Left renal cortex interstitium (tissue), 4 donors: ENCODE measurements at regions not wholly inside any gene's neighbourhood (a gene's known extent, or its start where the extent isn't known, plus 50 kb on each side); places are given as distances from the start of the nearest gene placed in this dataset.
"Not testable (repeated sequence)": the region's sequence is repeated elsewhere in the genome, so short reads cannot be mapped to it uniquely, and the experiment has no call there.

Source experiments
- DNase-seq, 4 donors: peaks; one replicate each; pipeline ENCODE4 v3.0.0-alpha.2; 2013; ENCODE audit warnings: low read depth in 4 of 4, low spot score in 2 of 4, missing footprints in 1 of 4

- no peak for DNase-seq
Observed at GRCh38 chr7:142507799-142508198, 241.5 kb upstream of the PRSS1 start.

GRCh38 chr7:142507066-142507465 lies 242.2 kb upstream of the PRSS1 start:
- DNase-seq, result not testable (repeated sequence)

DNA sequence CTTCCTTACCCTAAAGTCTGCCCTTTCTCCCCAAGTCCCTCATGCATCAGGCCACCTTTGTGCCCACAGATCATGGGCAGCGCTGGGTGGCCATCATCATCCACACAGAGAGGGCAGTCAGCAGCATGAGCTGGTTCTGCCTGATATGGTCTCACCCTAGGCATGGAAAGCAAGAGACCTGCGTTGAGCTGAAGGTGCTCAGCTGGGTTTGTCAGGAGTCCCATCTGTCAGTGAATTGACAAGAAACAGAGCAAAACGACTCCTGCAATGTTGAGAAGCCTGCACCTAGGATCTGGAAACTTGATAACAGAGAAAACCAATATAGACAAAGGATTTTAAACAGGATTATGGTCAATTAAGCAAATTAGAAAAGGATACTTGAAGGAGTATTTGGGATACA lies 242.7 kb upstream of the PRSS1 start:
- no peak for DNase-seq

DNA sequence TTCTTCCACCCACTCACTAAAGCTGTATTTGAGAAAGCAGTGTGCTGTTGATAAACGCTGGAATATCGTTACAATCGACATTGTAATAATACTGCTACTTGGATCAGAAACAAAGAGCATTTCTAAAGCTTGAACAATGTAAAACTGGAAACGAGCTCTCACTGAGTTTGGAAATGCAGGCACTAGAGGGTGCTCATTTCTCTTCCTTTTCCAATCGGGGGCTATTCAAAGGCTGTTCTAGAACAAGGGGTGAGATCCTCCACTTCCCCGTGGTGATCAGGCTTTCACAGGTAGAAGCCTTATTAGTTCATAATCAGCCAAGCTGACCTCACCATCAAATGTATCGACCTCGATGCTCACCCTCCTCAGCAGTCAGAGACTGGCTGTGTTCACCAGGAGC lies 245.3 kb upstream of the PRSS1 start:
- DNase-seq, result not testable (repeated sequence)

GRCh38 chr7:142503036-142503435 lies 245.2 kb upstream of the PRSS58 start:
- no peak for DNase-seq

DNA sequence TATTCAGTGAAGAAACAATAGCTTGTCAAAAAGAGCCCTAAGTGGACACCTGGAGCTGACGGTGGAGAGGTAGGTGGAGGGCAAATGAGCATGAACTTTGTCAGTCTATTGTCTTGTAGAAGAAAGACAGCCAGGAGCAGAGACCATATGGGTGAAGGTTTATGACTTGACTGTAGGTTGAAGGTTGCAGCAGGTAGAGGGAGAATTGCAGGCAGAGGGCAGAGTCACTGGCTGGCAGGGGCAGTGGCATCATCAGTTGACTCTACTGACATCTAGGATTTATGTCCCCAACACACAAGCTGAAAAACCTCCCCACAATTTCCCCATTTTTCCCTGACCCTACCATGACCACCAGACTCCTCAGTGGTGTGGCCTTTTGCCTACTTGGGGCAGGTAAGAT lies 243.6 kb upstream of the PRSS58 start:
- no peak for DNase-seq

DNA sequence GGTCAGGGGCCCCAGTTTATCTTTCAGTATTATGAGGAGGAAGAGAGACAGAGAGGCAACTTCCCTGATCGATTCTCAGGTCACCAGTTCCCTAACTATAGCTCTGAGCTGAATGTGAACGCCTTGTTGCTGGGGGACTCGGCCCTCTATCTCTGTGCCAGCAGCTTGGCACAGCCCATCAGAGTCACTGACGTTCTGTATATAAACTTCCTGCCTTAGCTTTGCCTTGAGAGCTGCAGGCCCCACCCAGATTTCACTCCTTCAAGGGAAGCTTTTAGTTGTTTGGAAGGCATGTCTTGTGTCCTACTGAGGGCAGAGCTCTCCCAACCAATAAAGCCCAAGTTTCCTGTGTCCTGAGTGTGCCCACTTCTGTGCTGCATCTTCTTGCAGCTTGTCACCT lies 242.5 kb upstream of the PRSS58 start:
- DNase-seq, result no peak

- DNase-seq, result no peak
Observed at GRCh38 chr7:142499635-142500034, 241.8 kb upstream of the PRSS58 start.

DNA sequence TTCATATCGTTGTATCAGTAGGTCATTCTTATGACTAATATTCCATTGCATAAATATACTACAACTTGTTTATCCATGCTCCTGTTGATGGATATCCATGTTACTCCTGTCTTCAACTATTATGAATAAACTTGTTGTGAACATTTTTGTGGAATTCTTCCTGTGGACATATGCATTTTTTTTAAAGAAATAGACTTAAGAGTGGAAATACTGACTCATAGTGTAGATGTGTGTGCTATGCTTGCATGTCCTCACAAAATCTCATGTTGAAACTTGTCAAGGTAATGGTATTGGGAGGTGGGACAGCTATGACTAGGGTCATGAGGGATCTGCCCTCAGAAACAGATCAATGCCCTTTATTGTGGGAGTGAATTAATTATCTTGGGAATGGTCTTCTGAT lies 240.5 kb upstream of the PRSS58 start:
- no peak for DNase-seq

GRCh38 chr7:142496545-142496991 lies 238.7 kb upstream of the PRSS58 start:
- DNase-seq, result no peak

GRCh38 chr7:142495879-142496278 lies 238.0 kb upstream of the PRSS58 start:
- not testable (repeated sequence) for DNase-seq

DNA sequence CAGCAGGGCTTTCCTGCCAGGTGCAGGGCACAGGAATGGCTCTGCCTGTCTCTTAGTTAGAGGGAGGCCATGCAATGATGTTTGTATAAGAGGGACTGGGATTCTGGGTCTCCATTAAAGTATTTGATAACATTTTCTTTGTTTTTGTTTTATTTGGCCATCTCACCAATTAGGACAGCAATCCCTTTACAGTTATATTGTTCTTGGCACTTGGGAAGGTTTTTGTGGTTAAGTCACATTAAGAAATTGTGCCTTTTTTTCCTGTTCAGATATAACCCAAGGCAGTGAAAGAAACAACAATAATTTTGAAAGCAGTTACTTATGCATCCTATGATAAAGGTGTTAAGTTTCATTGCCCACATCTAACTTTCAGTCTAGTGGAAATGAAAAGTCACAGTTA lies 237.4 kb upstream of the PRSS58 start:
- not testable (repeated sequence) for DNase-seq

DNA sequence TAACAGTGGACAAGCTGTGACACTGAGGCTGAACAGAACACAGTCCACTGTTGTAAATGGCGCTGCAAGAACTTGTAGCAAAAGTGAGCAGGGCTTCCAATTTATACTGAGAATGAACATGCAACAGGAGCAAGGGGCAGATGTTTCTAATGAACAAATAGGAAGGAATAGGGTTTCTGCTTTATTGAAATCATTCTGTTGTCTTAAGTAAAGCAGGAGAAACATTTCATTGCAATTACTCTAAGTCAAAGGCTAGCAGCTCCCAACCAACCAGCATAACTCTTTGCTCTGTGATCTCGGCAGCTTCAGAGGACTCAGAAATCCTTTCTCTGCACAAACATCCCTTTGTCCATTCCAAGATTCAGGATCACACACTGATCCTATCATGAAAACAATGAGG lies 236.2 kb upstream of the PRSS58 start:
- no peak for DNase-seq

- DNase-seq, result no peak
Observed at GRCh38 chr7:142488842-142489241, 231.0 kb upstream of the PRSS58 start.

- no peak for DNase-seq
Observed at GRCh38 chr7:142488036-142488633, 230.3 kb upstream of the PRSS58 start.

DNA sequence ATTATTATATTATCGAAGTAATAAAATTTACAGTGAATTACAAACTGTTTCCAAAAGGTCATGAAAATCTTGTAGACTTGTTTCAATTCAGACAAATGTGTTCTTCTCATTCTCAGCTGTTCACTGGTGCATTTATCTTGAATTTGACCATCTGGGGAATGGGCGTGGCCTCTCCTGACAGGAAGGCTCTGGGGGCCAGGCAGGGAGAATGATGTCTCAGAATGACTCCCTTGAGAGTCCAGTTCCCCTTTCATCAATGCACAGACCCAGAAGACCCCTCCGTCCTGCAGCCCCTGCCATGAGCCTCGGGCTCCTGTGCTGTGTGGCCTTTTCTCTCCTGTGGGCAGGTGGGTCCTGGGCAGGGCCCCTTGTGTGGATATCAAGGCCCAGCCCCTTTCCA lies 229.7 kb upstream of the PRSS58 start:
- DNase-seq, result not testable (repeated sequence)

DNA sequence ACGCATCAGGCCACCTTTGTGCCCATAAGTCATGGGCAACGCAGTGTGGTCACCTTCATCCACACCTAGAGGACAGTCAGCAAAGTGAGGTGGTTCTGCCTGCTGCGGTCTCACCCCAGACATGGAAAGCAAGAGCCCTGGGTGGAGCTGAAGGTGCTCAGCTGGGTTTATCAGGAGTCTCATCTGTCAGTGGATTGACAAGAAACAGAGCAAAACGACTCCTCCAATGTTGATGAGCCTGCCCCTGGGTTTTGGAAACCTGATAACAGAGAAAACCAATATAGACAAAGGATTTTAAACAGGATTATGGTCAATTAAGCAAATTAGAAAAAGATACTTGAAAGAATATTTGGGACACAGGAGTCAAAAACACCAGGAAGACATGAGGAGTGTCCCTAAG lies 229.3 kb upstream of the PRSS58 start:
- no peak for DNase-seq

DNA sequence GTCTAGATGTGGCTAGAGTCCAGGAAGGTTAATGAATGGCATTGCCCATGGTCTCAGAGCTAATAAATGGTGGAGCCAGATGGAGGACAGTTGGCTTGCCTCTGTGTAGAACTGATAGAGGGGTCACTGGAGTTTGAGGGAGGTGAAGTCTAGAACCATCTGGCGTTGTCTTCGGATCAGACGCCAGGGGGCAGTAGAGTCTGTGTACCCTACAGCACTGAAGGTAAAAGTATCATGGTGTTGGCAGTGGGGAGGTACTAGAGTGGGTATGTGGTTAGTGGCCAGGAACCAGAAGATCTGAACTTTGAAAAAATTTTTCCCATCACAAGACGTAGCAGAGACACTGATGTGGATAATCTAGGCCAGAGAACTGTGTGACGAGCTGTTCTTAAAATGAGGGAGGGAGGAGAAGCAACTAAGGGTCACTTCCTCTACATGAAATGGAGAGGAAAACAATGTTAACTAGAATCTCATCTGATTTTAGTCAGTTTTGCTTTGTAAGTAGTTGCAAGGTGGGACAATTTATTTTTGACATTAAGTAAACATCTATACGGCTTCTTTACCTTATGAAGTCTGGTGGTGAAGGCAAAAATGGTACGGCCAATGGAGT lies 227.9 kb upstream of the PRSS58 start:
- DNase-seq, result no peak

DNA sequence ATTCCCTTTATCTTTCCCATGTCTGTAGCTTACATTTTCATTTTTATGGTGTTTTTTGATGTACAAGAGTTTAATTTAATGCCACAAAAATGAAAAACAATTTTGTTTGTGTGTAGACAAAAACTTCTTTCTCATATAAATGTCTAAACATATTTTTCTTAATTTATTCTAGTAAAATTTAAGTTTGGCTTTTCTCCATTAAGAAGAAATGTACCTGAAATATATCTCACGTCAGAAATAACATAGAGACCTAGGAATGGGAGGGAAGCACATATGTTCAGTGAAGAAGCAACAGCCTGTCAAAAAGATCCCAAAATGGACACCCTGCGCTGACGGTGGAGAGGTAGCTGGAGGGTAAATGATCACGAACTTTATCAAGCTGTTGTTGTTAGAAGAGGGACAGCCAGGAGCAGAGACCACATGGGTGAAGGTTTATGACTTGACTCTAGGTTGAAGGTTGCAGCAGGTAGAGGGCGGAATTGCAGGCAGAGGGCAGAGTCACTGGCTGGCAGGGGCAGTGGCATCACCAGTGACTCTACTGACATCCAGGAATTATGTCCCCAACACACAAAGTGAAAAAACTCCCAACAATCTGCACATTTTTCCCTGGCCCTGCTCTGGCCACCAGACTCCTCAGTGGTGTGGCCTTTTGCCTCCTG lies 225.9 kb upstream of the PRSS58 start:
- no peak for DNase-seq

DNA sequence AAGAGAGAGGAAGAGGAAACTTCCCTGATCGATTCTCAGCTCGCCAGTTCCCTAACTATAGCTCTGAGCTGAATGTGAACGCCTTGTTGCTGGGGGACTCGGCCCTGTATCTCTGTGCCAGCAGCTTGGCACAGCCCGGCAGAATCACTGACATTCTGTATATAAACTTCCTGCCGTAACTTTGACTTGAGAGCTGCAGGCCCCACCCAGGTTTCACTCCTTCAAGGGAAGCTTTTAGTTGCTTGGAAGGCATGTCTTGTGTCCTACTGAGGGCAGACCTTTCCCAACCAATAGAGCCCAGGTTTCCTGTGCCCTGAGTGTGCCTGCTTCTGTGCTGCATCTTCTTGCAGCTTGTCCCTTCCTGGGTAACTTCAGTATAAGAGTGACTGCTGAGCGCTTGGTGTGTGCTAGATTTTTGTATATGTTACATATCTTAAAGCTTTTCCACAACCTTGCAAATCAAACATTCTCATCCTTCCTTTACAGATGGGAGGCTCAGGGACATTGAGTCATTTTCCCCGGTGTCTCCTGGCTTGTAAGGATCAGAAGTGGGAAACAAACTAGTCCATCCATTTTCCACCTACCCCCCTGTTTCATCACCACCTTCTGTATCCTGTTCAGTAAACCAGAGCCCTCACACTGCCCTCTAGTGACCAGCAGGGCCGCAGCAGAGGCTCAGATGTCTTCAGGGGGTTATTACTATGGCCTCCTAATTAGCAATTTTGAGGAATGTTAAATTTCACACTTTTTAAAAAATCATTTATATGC lies 225.2 kb upstream of the PRSS58 start:
- no peak for DNase-seq

GRCh38 chr7:142481548-142481947 lies 223.7 kb upstream of the PRSS58 start:
- no peak for DNase-seq
